WTC11 (cell line): ENCODE measurements at regions not wholly inside any gene's neighbourhood (a gene's known extent, or its start where the extent isn't known, plus 50 kb on each side); places are given as distances from the start of the nearest gene placed in this dataset.

ENCODE experiments used
- ATAC-seq: fragments of 200-7000 bp; cut with Tn5 transposase; 2 replicates; pipeline ENCODE4 v1.10.0; 2021; ENCODE audit warnings: mild to moderate bottlenecking, moderate library complexity
- CTCF ChIA-PET: fragments of 300-600 bp; sonication (Branson Sonifier 250); formaldehyde crosslinking; loops from one replicate; lab custom pipeline; 2021; ENCODE audit warnings: antibody characterized with exemption; lab: Charles Lee
- POLR2A ChIA-PET: fragments of 350-600 bp; sonication (Branson Sonifier 250); formaldehyde crosslinking; loops from one replicate; lab custom pipeline; 2021; ENCODE audit warnings: antibody characterized with exemption; lab: Charles Lee
- DNase-seq: peaks from one replicate; pipeline ENCODE4 v3.0.0; 2021; ENCODE audit warnings: low spot score
- H3K27ac Mint-ChIP-seq: 2 replicates; pipeline ENCODE4 v1.8.0; 2021; ENCODE audit warnings: mixed read lengths
- H3K27me3 Mint-ChIP-seq: 2 replicates; pipeline ENCODE4 v1.8.0; 2021; ENCODE audit warnings: low read depth, mild to moderate bottlenecking, moderate library complexity, mixed read lengths
- H3K36me3 Mint-ChIP-seq: 2 replicates; pipeline ENCODE4 v1.8.0; 2021; ENCODE audit warnings: mixed read lengths
- H3K4me1 Mint-ChIP-seq: 2 replicates; pipeline ENCODE4 v1.8.0; 2022; ENCODE audit warnings: mixed read lengths
- H3K4me3 Mint-ChIP-seq: 2 replicates; pipeline ENCODE4 v1.8.0; 2021; ENCODE audit warnings: mild to moderate bottlenecking, moderate library complexity, mixed read lengths
- H3K9me3 Mint-ChIP-seq: 2 replicates; pipeline ENCODE4 v1.8.0; 2021; ENCODE audit warnings: mixed read lengths
- ATF2 ChIP-seq: sonication (generic); formaldehyde crosslinking; IDR thresholded peaks from 2 replicates; pipeline ENCODE4 v1.8.1; 2022; ENCODE audit warnings: low read depth, missing genetic modification reagents, borderline replicate concordance
- E2F5 ChIP-seq: sonication (generic); formaldehyde crosslinking; IDR thresholded peaks from 2 replicates; pipeline ENCODE4 v1.8.1; 2022; ENCODE audit warnings: mild to moderate bottlenecking, moderate library complexity, missing genetic modification reagents
- ESRRA ChIP-seq: sonication (generic); formaldehyde crosslinking; IDR thresholded peaks from 2 replicates; pipeline ENCODE4 v1.8.1; 2022; ENCODE audit warnings: mild to moderate bottlenecking, missing genetic modification reagents, borderline replicate concordance
- FOXJ3 ChIP-seq: sonication (generic); formaldehyde crosslinking; IDR thresholded peaks from 2 replicates; pipeline ENCODE4 v1.9.0; 2021; ENCODE audit warnings: missing genetic modification reagents, mild to moderate bottlenecking, borderline replicate concordance
- FOXK1 ChIP-seq: sonication (generic); formaldehyde crosslinking; IDR thresholded peaks from 2 replicates; pipeline ENCODE4 v1.8.0; 2022; ENCODE audit warnings: mild to moderate bottlenecking, moderate library complexity, missing genetic modification reagents
- FOXP1 ChIP-seq: sonication (generic); formaldehyde crosslinking; IDR thresholded peaks from 2 replicates; pipeline ENCODE4 v1.8.0; 2022; ENCODE audit warnings: missing genetic modification reagents, mild to moderate bottlenecking, moderate library complexity, borderline replicate concordance
- GTF2I ChIP-seq: fragments of 250-450 bp; sonication (Bioruptor Pico); conservative IDR thresholded peaks from 2 replicates; pipeline ENCODE4 v1.4.0; 2021; ENCODE audit warnings: mild to moderate bottlenecking
- JAZF1 ChIP-seq: fragments of 250-450 bp; sonication (Bioruptor Pico); IDR thresholded peaks from 2 replicates; pipeline ENCODE4 v1.9.0; 2021; ENCODE audit warnings: moderate library complexity, mild to moderate bottlenecking, inconsistent platforms
- PRDM15 ChIP-seq: sonication (generic); formaldehyde crosslinking; IDR thresholded peaks from 2 replicates; pipeline ENCODE4 v1.8.0; 2022; ENCODE audit warnings: missing genetic modification reagents
- RORB ChIP-seq: fragments of 250-450 bp; sonication (Bioruptor Pico); IDR thresholded peaks from 2 replicates; pipeline ENCODE4 v1.9.0; 2021; ENCODE audit warnings: mild to moderate bottlenecking
- TCF7 ChIP-seq: sonication (generic); formaldehyde crosslinking; IDR thresholded peaks from 2 replicates; pipeline ENCODE4 v1.8.0; 2022; ENCODE audit warnings: mild to moderate bottlenecking, low read depth, missing genetic modification reagents, moderate library complexity
- TP53 ChIP-seq: sonication (generic); formaldehyde crosslinking; IDR thresholded peaks from 2 replicates; pipeline ENCODE4 v1.8.1; 2023; ENCODE audit warnings: mild to moderate bottlenecking, missing genetic modification reagents
- ZMAT4 ChIP-seq: fragments of 250-450 bp; sonication (Bioruptor Pico); IDR thresholded peaks from 2 replicates; pipeline ENCODE4 v1.9.0; 2021; ENCODE audit warnings: mild to moderate bottlenecking
- ZNF232 ChIP-seq: sonication (generic); formaldehyde crosslinking; IDR thresholded peaks from 2 replicates; pipeline ENCODE4 v1.8.0; 2022; ENCODE audit warnings: mild to moderate bottlenecking, missing genetic modification reagents
- ZNF281 ChIP-seq: sonication (generic); formaldehyde crosslinking; IDR thresholded peaks from 2 replicates; pipeline ENCODE4 v1.8.0; 2023; ENCODE audit warnings: mild to moderate bottlenecking, missing genetic modification reagents
- ZNF512 ChIP-seq: sonication (generic); formaldehyde crosslinking; IDR thresholded peaks from 2 replicates; pipeline ENCODE4 v1.8.1; 2022; ENCODE audit warnings: missing genetic modification reagents, borderline replicate concordance
- ZNF532 ChIP-seq: fragments of 250-450 bp; sonication (Bioruptor Pico); IDR thresholded peaks from 2 replicates; pipeline ENCODE4 v1.9.0; 2021; ENCODE audit warnings: mild to moderate bottlenecking, borderline replicate concordance

- no peak for DNase-seq
- peaks cover 19% of the 10 kb centered on the region for H3K9me3 Mint-ChIP-seq
- H3K4me3 Mint-ChIP-seq, result no peak overlapping the region
- no peak overlapping the region for H3K27ac Mint-ChIP-seq
- POLR2A ChIA-PET, result no interaction called here
- peaks cover 4% of the 10 kb centered on the region; the same call in 1 of the 2 replicates for H3K36me3 Mint-ChIP-seq
- no peak for ATAC-seq
- H3K27me3 Mint-ChIP-seq, result no peaks in the 10 kb centered on the region
- CTCF ChIA-PET, result no interaction called here
- no peaks in the 10 kb centered on the region for H3K4me1 Mint-ChIP-seq
- TF ChIP-seq FOXK1 (CRISPR knock-in tag), result no peak
- no peak for TF ChIP-seq JAZF1
- no peak for TF ChIP-seq GTF2I (CRISPR knock-in tag)
- no peak for TF ChIP-seq TP53 (CRISPR knock-in tag)
- no peak for TF ChIP-seq FOXJ3 (CRISPR knock-in tag)
- TF ChIP-seq ZNF512, result no peak
- TF ChIP-seq ZNF532, result no peak
- TF ChIP-seq ATF2 (CRISPR knock-in tag), result no peak
- TF ChIP-seq ZNF281 (CRISPR knock-in tag), result no peak
- TF ChIP-seq E2F5, result no peak
- TF ChIP-seq ESRRA, result no peak
- no peak for TF ChIP-seq PRDM15
- no peak for TF ChIP-seq ZMAT4 (CRISPR knock-in tag)
- TF ChIP-seq RORB (CRISPR knock-in tag), result no peak
- no peak for TF ChIP-seq TCF7
- TF ChIP-seq ZNF232 (CRISPR knock-in tag), result no peak
- TF ChIP-seq FOXP1 (CRISPR knock-in tag), result no peak
Observed at GRCh38 chr5:159669559-159669958, 246.7 kb upstream of the ADRA1B start.
